HEK293T (cell line): ENCODE measurements at regions not wholly inside any gene's neighbourhood (a gene's known extent, or its start where the extent isn't known, plus 50 kb on each side); places are given as distances from the start of the nearest gene placed in this dataset.

Experiments used
- FOXM1 ChIP-seq: fragments of 450-650 bp; IDR thresholded peaks from 2 replicates; pipeline ENCODE4 v1.6.1; 2017; ENCODE audit warnings: mild to moderate bottlenecking, borderline replicate concordance
- SP1 ChIP-seq: fragments of 450-650 bp; IDR thresholded peaks from 2 replicates; pipeline ENCODE4 v1.6.1; 2017

DNA sequence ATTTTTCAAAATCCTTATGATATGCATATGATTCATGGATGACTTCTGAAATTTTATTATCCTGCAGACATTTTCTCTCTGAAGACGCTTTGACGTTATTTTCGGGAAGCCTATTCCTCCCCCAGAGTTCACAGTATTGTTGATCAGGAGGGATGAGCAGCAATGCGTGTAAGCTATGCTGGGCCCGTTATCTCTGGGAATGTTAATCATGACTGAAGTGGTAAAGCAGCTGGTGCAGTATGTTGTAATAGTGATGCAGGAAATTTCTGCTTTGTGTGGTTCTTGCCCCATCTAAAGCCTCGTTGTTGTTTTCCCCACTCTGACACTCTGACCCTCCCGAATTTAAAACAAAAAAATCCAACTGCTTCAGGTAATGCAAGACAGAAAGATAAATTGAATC lies 1797.8 kb upstream of the WWC1 start:
- no peak for TF ChIP-seq FOXM1
- TF ChIP-seq SP1: no peak
